ENCODE measurements at regions not wholly inside any gene's neighbourhood (a gene's known extent, or its start where the extent isn't known, plus 50 kb on each side); places are given as distances from the start of the nearest gene placed in this dataset.
A peak's percentile ranks its signal among the peaks of the same experiment; 100 is the strongest.

DNA sequence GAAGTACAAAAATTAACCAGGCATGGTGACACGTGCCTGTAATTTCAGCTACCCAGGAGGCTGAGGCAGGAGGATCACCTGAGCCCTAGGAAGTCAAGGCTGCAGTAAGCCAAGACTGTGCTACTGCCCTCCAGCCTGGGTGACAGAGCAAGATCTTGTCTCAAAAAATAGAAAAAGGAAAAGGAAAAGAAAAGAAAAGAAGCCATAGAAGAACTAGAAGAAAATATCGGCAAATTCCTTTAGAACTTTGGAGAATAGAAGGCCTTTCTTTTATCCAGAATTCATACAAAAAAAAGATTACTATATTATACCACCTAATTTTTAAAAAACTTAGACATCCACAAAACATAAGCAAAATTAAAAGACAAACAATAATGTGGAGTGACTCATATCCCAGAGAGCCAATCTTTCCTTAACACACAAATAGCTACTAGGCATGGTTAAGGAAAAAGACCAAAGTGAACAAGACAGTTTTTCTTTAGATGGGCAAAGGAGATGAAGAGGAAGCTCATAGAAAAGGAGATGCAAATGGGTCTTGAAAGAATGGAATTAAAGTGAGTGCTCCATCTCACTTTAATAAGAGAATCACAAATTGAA is 251.1 kb upstream of the IRF2BP2 start:
- peaks cover 28 to 33% of the 10 kb centered on the region in 2 donors for H3K4me1 ChIP-seq (ENCODE audit: control insufficient read depth in 1 of 2, insufficient read depth in 2 of 2, low read length in 2 of 2)
- no peak overlapping the region for H2AFZ ChIP-seq (ENCODE audit: insufficient read depth, low read depth, low read length, poor library complexity, severe bottlenecking)
- Mint-ChIP-seq H3K27ac (peak overlapping the region in 1 of 7 donors; percentile 37), H3K4me1 (peaks cover 42% of the 10 kb centered on the region), H3K4me3 (no peak overlapping the region), H3K9me3 (peaks cover 0 to 8% (median 3%) of the 10 kb centered on the region in 7 donors), H3K36me3 (peaks cover 5 to 8% of the 10 kb centered on the region in 2 donors), H3K27me3 (ENCODE audit: low read depth in 3 of 3) (peaks cover 0 to 4% (median 0%) of the 10 kb centered on the region in 3 donors)
- H3K27me3 ChIP-seq (ENCODE audit: control insufficient read depth in 2 of 2, insufficient read depth in 2 of 2, low read length in 2 of 2), result no peaks in the 10 kb centered on the region
- WGBS (ENCODE audit: insufficient coverage), result 100% methylated on average over 1 of the region's 2 CpGs
- no peaks in the 10 kb centered on the region for H3K9me3 ChIP-seq (replicated peaks in 1 of 2; ENCODE audit: control insufficient read depth in 1 of 2, insufficient read depth in 1 of 2, low read length in 2 of 2)
- H4K20me1 ChIP-seq (ENCODE audit: insufficient read depth, low read length), result no peaks in the 10 kb centered on the region
- H3K79me2 ChIP-seq (ENCODE audit: insufficient read depth, low read length), result no peaks in the 10 kb centered on the region
- no peak overlapping the region for H3K9ac ChIP-seq (ENCODE audit: insufficient read depth, low read length, poor library complexity, severe bottlenecking)
- intact Hi-C loops (cut with micrococcal nuclease), result no loop called here
- DNase-seq, result no peak
- H3K27ac ChIP-seq (ENCODE audit: low read depth in 1 of 2, low read length in 2 of 2), result no peak overlapping the region
- no peaks in the 10 kb centered on the region for H3K36me3 ChIP-seq (replicated peaks in 1 of 2; ENCODE audit: control insufficient read depth in 1 of 2, insufficient read depth in 2 of 2, low read length in 2 of 2)
- H3K4me3 ChIP-seq (replicated peaks in 1 of 3; ENCODE audit: low read depth in 2 of 3, low read length in 3 of 3), result no peak overlapping the region
- TF ChIP-seq, protein P1, sequence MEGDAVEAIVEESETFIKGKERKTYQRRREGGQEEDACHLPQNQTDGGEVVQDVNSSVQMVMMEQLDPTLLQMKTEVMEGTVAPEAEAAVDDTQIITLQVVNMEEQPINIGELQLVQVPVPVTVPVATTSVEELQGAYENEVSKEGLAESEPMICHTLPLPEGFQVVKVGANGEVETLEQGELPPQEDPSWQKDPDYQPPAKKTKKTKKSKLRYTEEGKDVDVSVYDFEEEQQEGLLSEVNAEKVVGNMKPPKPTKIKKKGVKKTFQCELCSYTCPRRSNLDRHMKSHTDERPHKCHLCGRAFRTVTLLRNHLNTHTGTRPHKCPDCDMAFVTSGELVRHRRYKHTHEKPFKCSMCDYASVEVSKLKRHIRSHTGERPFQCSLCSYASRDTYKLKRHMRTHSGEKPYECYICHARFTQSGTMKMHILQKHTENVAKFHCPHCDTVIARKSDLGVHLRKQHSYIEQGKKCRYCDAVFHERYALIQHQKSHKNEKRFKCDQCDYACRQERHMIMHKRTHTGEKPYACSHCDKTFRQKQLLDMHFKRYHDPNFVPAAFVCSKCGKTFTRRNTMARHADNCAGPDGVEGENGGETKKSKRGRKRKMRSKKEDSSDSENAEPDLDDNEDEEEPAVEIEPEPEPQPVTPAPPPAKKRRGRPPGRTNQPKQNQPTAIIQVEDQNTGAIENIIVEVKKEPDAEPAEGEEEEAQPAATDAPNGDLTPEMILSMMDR (IDR thresholded peaks at IDR 0.05), result no peak
- no peak overlapping the region for H3K4me2 ChIP-seq (replicated peaks; ENCODE audit: extremely low read depth, low read length, poor library complexity, severe bottlenecking)

DNA sequence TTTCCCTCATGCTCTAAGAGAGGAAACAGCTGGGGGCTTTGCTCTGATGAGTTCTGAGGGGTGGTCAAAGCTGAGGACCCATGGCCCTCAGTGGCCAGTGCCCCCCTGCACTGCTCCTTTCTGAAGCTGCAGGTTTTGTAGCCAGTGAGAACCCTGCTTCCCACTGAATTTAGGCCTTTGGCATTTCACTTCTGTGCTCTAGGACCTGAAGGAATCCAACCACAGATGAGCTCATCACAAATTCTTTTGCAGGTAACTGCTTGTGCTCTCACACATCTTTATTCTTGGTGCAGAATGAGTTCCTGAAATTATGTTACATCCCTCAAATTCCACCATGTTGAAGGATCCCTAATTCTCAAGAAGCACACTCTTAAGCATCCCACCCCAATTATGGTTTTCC is 248.7 kb upstream of the IRF2BP2 start:
- Histone ChIP-seq H3K27me3 (ENCODE audit: control insufficient read depth in 2 of 2, insufficient read depth in 2 of 2, low read length in 2 of 2) (no peaks in the 10 kb centered on the region), H3K4me3 (replicated peaks in 1 of 3; ENCODE audit: low read depth in 2 of 3, low read length in 3 of 3) (no peak overlapping the region), H3K9ac (ENCODE audit: insufficient read depth, low read length, poor library complexity, severe bottlenecking) (no peak overlapping the region), H3K4me1 (ENCODE audit: control insufficient read depth in 1 of 2, insufficient read depth in 2 of 2, low read length in 2 of 2) (peaks cover 36 to 39% of the 10 kb centered on the region in 2 donors), H3K4me2 (replicated peaks; ENCODE audit: extremely low read depth, low read length, poor library complexity, severe bottlenecking) (no peak overlapping the region), H3K27ac (ENCODE audit: low read depth in 1 of 2, low read length in 2 of 2) (no peak overlapping the region), H3K9me3 (replicated peaks in 1 of 2; ENCODE audit: control insufficient read depth in 1 of 2, insufficient read depth in 1 of 2, low read length in 2 of 2) (no peaks in the 10 kb centered on the region), H3K79me2 (ENCODE audit: insufficient read depth, low read length) (no peaks in the 10 kb centered on the region), H4K20me1 (ENCODE audit: insufficient read depth, low read length) (no peaks in the 10 kb centered on the region), H3K36me3 (replicated peaks in 1 of 2; ENCODE audit: control insufficient read depth in 1 of 2, insufficient read depth in 2 of 2, low read length in 2 of 2) (no peaks in the 10 kb centered on the region), H2AFZ (ENCODE audit: insufficient read depth, low read depth, low read length, poor library complexity, severe bottlenecking) (no peak overlapping the region)
- peaks cover 0 to 5% (median 2%) of the 10 kb centered on the region in 7 donors for H3K9me3 Mint-ChIP-seq
- intact Hi-C loops (cut with micrococcal nuclease), result no loop called here
- H3K4me3 Mint-ChIP-seq, result no peak overlapping the region
- H3K27me3 Mint-ChIP-seq (ENCODE audit: low read depth in 3 of 3), result no peaks in the 10 kb centered on the region
- TF ChIP-seq, protein P1 (IDR thresholded peaks at IDR 0.05), result no peak
- H3K36me3 Mint-ChIP-seq, result peaks cover 5 to 8% of the 10 kb centered on the region in 2 donors
- no peak overlapping the region for H3K27ac Mint-ChIP-seq
- peaks cover 48% of the 10 kb centered on the region for H3K4me1 Mint-ChIP-seq
- DNase-seq, result no peak

Data from CD14-positive monocyte (primary cell).